D721Med (cell line): ENCODE measurements at regions not wholly inside any gene's neighbourhood (a gene's known extent, or its start where the extent isn't known, plus 50 kb on each side); places are given as distances from the start of the nearest gene placed in this dataset.

Source experiments
- DNase-seq: peaks from one replicate; pipeline ENCODE4 v3.0.0; 2011; ENCODE audit warnings: low spot score; ENCODE audit not compliant: insufficient read length
- FAIRE-seq: peaks from 2 replicates; lab custom pipeline; 2011; peaks lifted over from hg19 to GRCh38; lab: Jason Lieb, UNC
- TF ChIP-seq, protein P1 (sequence below): IDR thresholded peaks from 2 replicates; pipeline ENCODE4 v1.5.1; 2012; ENCODE audit warnings: mild to moderate bottlenecking, control low read depth; ENCODE audit not compliant: insufficient read depth; ENCODE audit errors: missing control alignments

DNA sequence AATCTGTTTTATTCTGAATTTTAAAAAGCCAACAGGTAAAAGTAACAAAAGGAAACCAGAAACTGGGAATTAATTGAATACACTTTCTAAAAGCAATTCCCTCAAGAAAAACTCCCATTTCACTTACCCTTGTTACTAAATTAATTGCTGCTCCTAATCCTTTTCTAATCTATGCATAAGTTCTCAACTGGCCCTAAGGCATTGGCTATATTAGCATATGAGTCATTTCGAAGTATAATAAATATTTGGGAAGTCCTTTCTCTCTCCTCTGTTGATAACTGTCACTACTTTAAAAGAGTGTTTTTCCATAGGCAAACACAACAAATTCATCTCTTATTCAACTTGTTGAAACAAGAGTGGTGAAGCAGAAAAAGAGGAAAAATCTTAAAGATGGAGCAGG is 486.5 kb upstream of the HTR2C start:
- TF ChIP-seq, protein P1, sequence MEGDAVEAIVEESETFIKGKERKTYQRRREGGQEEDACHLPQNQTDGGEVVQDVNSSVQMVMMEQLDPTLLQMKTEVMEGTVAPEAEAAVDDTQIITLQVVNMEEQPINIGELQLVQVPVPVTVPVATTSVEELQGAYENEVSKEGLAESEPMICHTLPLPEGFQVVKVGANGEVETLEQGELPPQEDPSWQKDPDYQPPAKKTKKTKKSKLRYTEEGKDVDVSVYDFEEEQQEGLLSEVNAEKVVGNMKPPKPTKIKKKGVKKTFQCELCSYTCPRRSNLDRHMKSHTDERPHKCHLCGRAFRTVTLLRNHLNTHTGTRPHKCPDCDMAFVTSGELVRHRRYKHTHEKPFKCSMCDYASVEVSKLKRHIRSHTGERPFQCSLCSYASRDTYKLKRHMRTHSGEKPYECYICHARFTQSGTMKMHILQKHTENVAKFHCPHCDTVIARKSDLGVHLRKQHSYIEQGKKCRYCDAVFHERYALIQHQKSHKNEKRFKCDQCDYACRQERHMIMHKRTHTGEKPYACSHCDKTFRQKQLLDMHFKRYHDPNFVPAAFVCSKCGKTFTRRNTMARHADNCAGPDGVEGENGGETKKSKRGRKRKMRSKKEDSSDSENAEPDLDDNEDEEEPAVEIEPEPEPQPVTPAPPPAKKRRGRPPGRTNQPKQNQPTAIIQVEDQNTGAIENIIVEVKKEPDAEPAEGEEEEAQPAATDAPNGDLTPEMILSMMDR, result no peak
- DNase-seq (no peak), FAIRE-seq (no peak)

DNA sequence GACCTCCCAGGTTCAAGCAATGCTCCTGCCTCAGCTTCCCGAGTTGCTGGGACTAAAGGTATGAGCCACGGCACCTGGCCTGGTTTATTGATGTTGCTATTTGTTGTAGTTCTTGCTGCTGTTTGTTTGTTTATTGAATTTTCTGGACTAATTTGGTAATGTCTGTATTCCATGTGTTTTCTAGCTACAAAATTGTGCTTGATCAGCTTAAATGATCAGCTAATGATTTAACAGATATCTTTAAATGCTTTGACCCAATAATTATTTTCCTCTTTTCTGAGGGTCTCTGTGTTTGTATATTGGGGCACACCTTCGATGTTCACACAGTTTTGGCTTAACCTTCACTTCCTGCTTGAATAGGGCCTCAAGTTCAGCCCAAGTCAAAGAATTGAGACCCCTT is 488.1 kb upstream of the HTR2C start:
- no peak for DNase-seq
- no peak for FAIRE-seq
- TF ChIP-seq, protein P1, result no peak

DNA sequence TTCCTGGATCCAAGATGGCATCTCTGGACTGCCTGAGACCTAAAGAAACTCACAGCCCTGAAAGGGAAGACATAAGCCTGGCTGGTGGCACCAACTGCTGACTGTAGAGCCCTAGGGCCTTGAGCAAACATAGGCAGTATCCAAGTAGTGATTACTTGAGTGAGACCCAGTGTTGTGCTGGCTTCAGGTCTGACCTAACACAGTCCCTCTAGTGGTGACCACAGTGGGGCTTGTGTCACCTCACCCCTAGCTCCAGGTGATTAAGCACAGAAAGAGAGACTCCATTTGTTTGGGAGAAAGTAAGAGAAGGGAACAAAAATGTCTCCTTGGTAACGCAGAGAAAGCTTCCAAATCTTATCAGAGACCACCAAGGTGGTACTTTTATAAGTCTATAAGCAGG is 496.3 kb upstream of the HTR2C start:
- DNase-seq, result no peak

GRCh38 chrX:114077773-114078172 is 506.1 kb upstream of the HTR2C start:
- TF ChIP-seq, protein P1, result no peak
- DNase-seq, result no peak
- FAIRE-seq, result no peak

More for the DNA sequence above, 496.3 kb upstream of the HTR2C start:
- no peak for FAIRE-seq
- TF ChIP-seq, protein P1, result no peak

DNA sequence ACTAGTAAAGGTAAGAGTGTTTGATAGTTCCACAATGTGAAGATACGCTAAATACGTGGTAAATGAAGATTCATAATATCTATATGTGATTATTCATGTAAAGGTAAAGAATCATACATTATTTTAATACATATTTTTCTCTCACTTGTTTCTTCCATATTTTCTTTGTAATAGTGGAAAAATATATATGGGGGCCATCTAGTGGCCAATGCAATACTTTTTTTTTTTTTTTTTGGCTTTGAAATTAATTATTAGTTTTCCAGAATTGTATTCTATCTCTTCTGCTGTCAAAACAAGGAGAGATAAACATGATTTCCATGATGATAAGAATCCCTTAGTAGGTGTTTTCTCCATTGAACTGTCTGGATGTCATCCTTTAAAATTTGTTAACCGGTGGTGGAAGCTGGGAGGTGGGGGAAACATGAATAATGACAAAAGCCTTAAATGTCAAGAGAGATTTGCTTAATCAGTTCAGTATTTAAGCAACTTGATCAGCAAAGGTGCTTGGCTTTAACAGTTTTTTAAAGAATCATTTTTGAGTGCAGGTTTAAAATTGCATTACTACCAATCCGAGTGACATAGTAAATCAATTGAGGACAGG is 508.7 kb upstream of the HTR2C start:
- TF ChIP-seq, protein P1, result peak; percentile 33
- DNase-seq (no peak), FAIRE-seq (no peak)

DNA sequence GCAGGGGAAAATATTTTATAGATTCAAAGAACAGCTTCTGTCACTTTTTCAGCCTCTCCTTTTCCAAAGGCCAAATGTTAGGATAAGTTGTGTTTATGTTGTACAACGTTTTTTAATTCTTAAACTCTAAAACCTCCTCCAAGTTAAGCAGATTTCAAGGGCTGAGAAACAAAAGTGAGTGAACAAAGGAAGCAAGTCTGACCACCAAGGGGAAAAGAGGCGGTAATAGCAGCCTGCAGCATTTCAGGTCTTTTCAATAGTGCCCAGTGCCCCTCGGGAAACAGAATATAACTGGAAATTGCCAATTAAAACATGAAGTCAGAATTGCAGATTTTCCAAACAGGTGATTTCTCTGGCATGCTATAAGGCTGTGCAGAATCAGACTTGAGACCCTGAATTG is 510.0 kb upstream of the HTR2C start:
- FAIRE-seq (no peak), DNase-seq (no peak)
- TF ChIP-seq, protein P1, result no peak

GRCh38 chrX:114071412-114071811 is 512.5 kb upstream of the HTR2C start:
- DNase-seq, result no peak
- no peak for FAIRE-seq
- TF ChIP-seq, protein P1, result no peak
